K562 (cell line): ENCODE measurements at regions not wholly inside any gene's neighbourhood (a gene's known extent, or its start where the extent isn't known, plus 50 kb on each side); places are given as distances from the start of the nearest gene placed in this dataset.

Source experiments
- ATAC-seq: fragments of 200-7000 bp; cut with Tn5 transposase; 3 replicates; pipeline ENCODE4 v1.9.1; 2020; ENCODE audit warnings: moderate library complexity
- BruUV-seq: library from RNA; stranded (reverse); fragments of 400-500 nt; replicated peaks from 2 replicates; lab custom pipeline; 2021; lab: Mats Ljungman, UMichigan
- CTCF ChIA-PET: fragments of 300-600 bp; formaldehyde crosslinking; extraction: SDS; loops from one replicate; lab custom pipeline; 2021; ENCODE audit warnings: low intra/inter-chr PET ratio; lab: Yijun Ruan, JAX
- POLR2A ChIA-PET: fragments of 300-600, 350-650 bp; sonication (Branson Sonifier 250); formaldehyde crosslinking; extraction: SDS; loops from one replicate; lab custom pipeline; 2021; ENCODE audit warnings: antibody characterized with exemption, inconsistent platforms; lab: Yijun Ruan, JAX
- DNase-seq, 4 experiments: peaks; one replicate each; pipeline versions ENCODE4 v3.0.0 to v3.0.0-alpha.2; 2011 to 2018; ENCODE audit warnings: low spot score in 3 of 4, mixed read lengths in 3 of 4; ENCODE audit errors: extremely low read depth in 1 of 4
- FAIRE-seq: peaks from 2 replicates; lab custom pipeline; 2011; peaks lifted over from hg19 to GRCh38; lab: Jason Lieb, UNC
- H2AFZ ChIP-seq: 2 replicates; pipeline ENCODE4 v1.6.0; 2011; ENCODE audit warnings: low read depth, low read length, control low read depth, inconsistent platforms
- H3K27ac ChIP-seq: fragments of 200-600 bp; 3 replicates; pipeline ENCODE4 v1.8.0; 2011; ENCODE audit warnings: low read depth, mild to moderate bottlenecking, control low read depth, inconsistent platforms, low read length, moderate library complexity, mixed read lengths; ENCODE audit errors: extremely low read depth
- H3K27me3 ChIP-seq, 2 experiments: fragments of 300-600 bp in 1 of 2; 2 replicates in 1 of 2; 3 replicates in 1 of 2; pipeline versions ENCODE4 v1.6.0 to v1.8.0; 2011; ENCODE audit warnings: inconsistent platforms in 2 of 2, low read length in 2 of 2, mild to moderate bottlenecking in 1 of 2, mixed read lengths in 1 of 2, moderate library complexity in 1 of 2; ENCODE audit not compliant: control insufficient read depth in 2 of 2, insufficient read depth in 2 of 2
- H3K36me3 ChIP-seq: fragments of 300-600 bp; 3 replicates; pipeline ENCODE4 v1.8.0; 2011; ENCODE audit warnings: mild to moderate bottlenecking, low read length, inconsistent platforms; ENCODE audit not compliant: control insufficient read depth, insufficient read depth
- H3K4me1 ChIP-seq, 2 experiments: fragments of 200-600 bp in 1 of 2; replicated peaks in 1 of 2; 2 replicates in 1 of 2; 3 replicates in 1 of 2; pipeline versions ENCODE4 v1.5.1 to v1.8.0; 2011; ENCODE audit warnings: inconsistent platforms in 2 of 2, low read length in 2 of 2, mild to moderate bottlenecking in 1 of 2, mixed read lengths in 1 of 2, moderate library complexity in 1 of 2; ENCODE audit not compliant: control insufficient read depth in 2 of 2, insufficient read depth in 2 of 2
- H3K4me2 ChIP-seq: 2 replicates; pipeline ENCODE4 v1.6.1; 2011; ENCODE audit warnings: low read length, control low read depth, inconsistent platforms, mixed read lengths; ENCODE audit not compliant: insufficient read depth
- H3K4me3 ChIP-seq: fragments of 200-600 bp; sonication (generic), shearing (Covaris generic); 2 replicates; pipeline ENCODE4 v1.5.1; 2016; ENCODE audit warnings: control low read depth, inconsistent platforms
- H3K79me2 ChIP-seq: fragments of 200-600 bp; 3 replicates; pipeline ENCODE4 v1.8.0; 2011; ENCODE audit warnings: low read length, inconsistent platforms; ENCODE audit not compliant: control insufficient read depth, insufficient read depth
- H3K9ac ChIP-seq, 2 experiments: 2 replicates each; pipeline versions ENCODE4 v1.6.0 to v1.6.1; 2011; ENCODE audit warnings: low read depth in 2 of 2, low read length in 2 of 2, control low read depth in 1 of 2, inconsistent platforms in 1 of 2, mild to moderate bottlenecking in 1 of 2, mixed read lengths in 1 of 2; ENCODE audit not compliant: insufficient read depth in 1 of 2
- H3K9me1 ChIP-seq: one replicate; pipeline ENCODE4 v1.6.0; 2011; ENCODE audit warnings: inconsistent platforms, mild to moderate bottlenecking, low read length, moderate library complexity; ENCODE audit not compliant: control insufficient read depth, insufficient read depth
- H3K9me3 ChIP-seq: replicated peaks from 2 replicates; pipeline ENCODE4 v1.5.1; 2011; ENCODE audit warnings: low read depth, low read length, inconsistent platforms; ENCODE audit not compliant: control insufficient read depth, insufficient read depth
- H4K20me1 ChIP-seq: replicated peaks from 2 replicates; pipeline ENCODE4 v1.6.1; 2011; ENCODE audit warnings: low read length, inconsistent platforms, mixed read lengths; ENCODE audit not compliant: control insufficient read depth, insufficient read depth
- BRD4 ChIP-seq: fragments of 200-600 bp; sonication (generic); IDR thresholded peaks from 2 replicates; pipeline ENCODE4 v1.6.1; 2017; ENCODE audit warnings: inconsistent platforms
- CREB3 ChIP-seq: fragments of 450-650 bp; conservative IDR thresholded peaks from 2 replicates; pipeline ENCODE4 v1.6.1; 2016; ENCODE audit warnings: missing genetic modification characterization, low read depth, mild to moderate bottlenecking, missing compliant biosample characterization, moderate library complexity
- E2F1 ChIP-seq: sonication (generic); formaldehyde crosslinking; IDR thresholded peaks from 2 replicates; pipeline ENCODE4 v1.8.1; 2023; ENCODE audit warnings: mild to moderate bottlenecking, missing genetic modification reagents, moderate library complexity
- ETV6 ChIP-seq, 3 experiments: fragments of 150-350 bp in 1 of 3; sonication (generic) in 1 of 3; formaldehyde crosslinking in 1 of 3; IDR thresholded peaks; 2 replicates each; pipeline versions ENCODE4 v1.6.1 to v1.8.0; 2014 to 2022; ENCODE audit warnings: borderline replicate concordance in 2 of 3, low read depth in 2 of 3, antibody characterized with exemption in 1 of 3, low read length in 1 of 3, mild to moderate bottlenecking in 1 of 3, missing genetic modification reagents in 1 of 3
- FOXM1 ChIP-seq, 2 experiments: fragments of 450-650 bp in 1 of 2; sonication (generic) in 1 of 2; formaldehyde crosslinking in 1 of 2; IDR thresholded peaks; 2 replicates each; pipeline versions ENCODE4 v1.6.1 to v1.9.0; 2017 to 2022; ENCODE audit warnings: low read depth in 2 of 2, mild to moderate bottlenecking in 2 of 2, missing genetic modification reagents in 1 of 2, moderate library complexity in 1 of 2
- NFIX ChIP-seq: fragments of 250-450 bp; sonication (Bioruptor Pico); IDR thresholded peaks from 2 replicates; pipeline ENCODE4 v1.4.0; 2020; ENCODE audit warnings: low read depth, mild to moderate bottlenecking, moderate library complexity
- RUNX1 ChIP-seq: sonication (generic); IDR thresholded peaks from 2 replicates; pipeline ENCODE4 v1.6.1; 2016; ENCODE audit warnings: antibody characterized with exemption, low read depth
- SLC30A9 ChIP-seq: fragments of 250-450 bp; sonication (Bioruptor Pico); IDR thresholded peaks from 2 replicates; pipeline ENCODE4 v1.8.0; 2022; ENCODE audit warnings: mild to moderate bottlenecking, moderate library complexity
- TCFL5 ChIP-seq: fragments of 250-450 bp; sonication (Bioruptor Pico); conservative IDR thresholded peaks from 2 replicates; pipeline ENCODE4 v1.6.1; 2021; ENCODE audit warnings: mild to moderate bottlenecking, moderate library complexity, matching md5 sums
- WGBS: fragments of 100-300 bp; shearing (Covaris generic); methylation state at CpG from one replicate; pipeline ENCODE4 v1.1.6; 2016; ENCODE audit warnings: low coverage, mixed read lengths; ENCODE audit not compliant: insufficient coverage; ENCODE audit errors: missing lambda C conversion rate; 5-methylcytosine and 5-hydroxymethylcytosine counted together
- in situ Hi-C: fragments of 300-500 bp; cut with MboI; formaldehyde crosslinking; loops from 4 replicates; pipeline ENCODE4 v1.15.0; 2018; ENCODE audit warnings: inconsistent platforms, mixed read lengths
- intact Hi-C: fragments of 100-400 bp; cut with micrococcal nuclease; formaldehyde crosslinking; loops from 2 replicates; pipeline ENCODE4 v1.14.2; 2022
- TF ChIP-seq, protein P1 (sequence below): fragments of 250-450 bp; sonication (Bioruptor Pico); IDR thresholded peaks from 2 replicates; pipeline ENCODE4 v1.8.0; 2021; ENCODE audit warnings: borderline replicate concordance, mild to moderate bottlenecking, moderate library complexity; ENCODE audit not compliant: poor library complexity, severe bottlenecking

DNA sequence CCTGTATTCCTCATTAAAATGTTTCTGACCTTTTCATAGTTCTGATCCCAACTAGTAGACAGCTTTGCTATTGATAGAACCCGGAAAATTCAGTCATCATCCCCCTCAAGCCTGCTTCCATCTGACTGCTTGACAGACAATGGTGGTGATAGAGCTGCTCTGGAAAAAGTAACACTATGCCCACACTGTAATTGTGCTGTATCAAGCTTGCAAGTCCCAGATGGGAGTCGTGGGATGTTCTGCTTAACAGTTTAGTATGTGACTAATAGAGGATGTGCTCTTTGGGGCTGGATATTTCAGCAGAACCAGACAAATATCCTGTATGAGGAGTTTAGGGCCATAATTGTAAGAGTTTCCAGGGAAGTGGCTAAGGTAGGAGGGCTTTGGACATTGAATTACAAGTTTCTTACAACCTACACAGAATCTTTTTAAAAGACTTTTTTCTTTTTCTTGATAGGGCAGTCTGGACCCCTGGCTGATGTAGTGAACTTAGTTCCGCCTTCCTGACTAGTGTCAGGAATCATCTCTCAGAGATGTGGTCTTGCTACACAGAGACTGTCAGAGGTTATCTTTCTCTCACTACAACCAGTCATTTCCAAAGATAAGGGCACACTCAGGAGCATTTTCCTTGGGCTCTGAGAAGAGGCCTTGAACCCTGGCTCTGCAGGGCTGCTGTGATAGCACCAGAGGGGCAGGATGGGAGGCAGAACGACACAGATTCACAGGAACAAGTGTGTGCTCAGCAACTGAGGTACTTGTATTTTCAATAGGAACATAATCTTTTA lies 158.0 kb upstream of the RBMS1 start (continued):
- TF ChIP-seq RUNX1, result no peak
- TF ChIP-seq TCFL5 (CRISPR knock-in tag), result no peak
- no peak for TF ChIP-seq CREB3 (tag)
- no peak for TF ChIP-seq NFIX (CRISPR knock-in tag)
- TF ChIP-seq BRD4, result no peak
- TF ChIP-seq ETV6 (IDR thresholded peaks at IDR 0.05; ENCODE audit: borderline replicate concordance in 1 of 2, low read depth in 2 of 2, low read length in 1 of 2), result no peak
- no peak for TF ChIP-seq ETV6 (CRISPR knock-in tag; IDR thresholded peaks at IDR 0.05; ENCODE audit: borderline replicate concordance)

- Histone ChIP-seq H3K4me3 (no peak overlapping the region), H3K4me1 (no peaks in the 10 kb centered on the region), H3K27me3 (no peaks in the 10 kb centered on the region), H3K9ac (no peak overlapping the region), H3K9me3 (no peaks in the 10 kb centered on the region), H2AFZ (no peak overlapping the region), H3K27ac (no peak overlapping the region), H3K4me2 (no peak overlapping the region), H3K79me2 (no peaks in the 10 kb centered on the region), H4K20me1 (no peaks in the 10 kb centered on the region), H3K36me3 (no peaks in the 10 kb centered on the region), H3K9me1 (no peaks in the 10 kb centered on the region)
- ATAC-seq (no peak), DNase-seq (no peak), FAIRE-seq (no peak)
- WGBS, result 0% methylated on average over 5 of the region's 5 CpGs
- intact Hi-C loops (no loop called here), in situ Hi-C loops (no loop called here)
- CTCF ChIA-PET, result no interaction called here
- POLR2A ChIA-PET, result no interaction called here
- no TSS peak for BruUV-seq
- TF ChIP-seq, protein P1, sequence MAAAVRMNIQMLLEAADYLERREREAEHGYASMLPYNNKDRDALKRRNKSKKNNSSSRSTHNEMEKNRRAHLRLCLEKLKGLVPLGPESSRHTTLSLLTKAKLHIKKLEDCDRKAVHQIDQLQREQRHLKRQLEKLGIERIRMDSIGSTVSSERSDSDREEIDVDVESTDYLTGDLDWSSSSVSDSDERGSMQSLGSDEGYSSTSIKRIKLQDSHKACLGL, result no peak
- TF ChIP-seq SLC30A9 (no peak), E2F1 (no peak), FOXM1 (IDR thresholded peaks at IDR 0.05; ENCODE audit: low read depth) (no peak), FOXM1 (CRISPR knock-in tag; IDR thresholded peaks at IDR 0.05; ENCODE audit: low read depth) (no peak)
These were observed 158.6 kb upstream of the RBMS1 start for GRCh38 chr2:160652236-160652635.
